Stimulated activated CD4-positive, alpha-beta T cell treated with anti-CD3 and anti-CD28 coated beads, Interleukin-4, amount 100 ng/mL, for 24 hours (primary cell): ENCODE measurements at regions not wholly inside any gene's neighbourhood (a gene's known extent, or its start where the extent isn't known, plus 50 kb on each side); places are given as distances from the start of the nearest gene placed in this dataset.

Experiments used
- DNase-seq: peaks from one replicate; pipeline ENCODE4 v3.0.0-alpha.2; 2020

GRCh38 chr1:4565166-4565565 is 89.2 kb upstream of the AJAP1 start:
- no peak for DNase-seq

DNA sequence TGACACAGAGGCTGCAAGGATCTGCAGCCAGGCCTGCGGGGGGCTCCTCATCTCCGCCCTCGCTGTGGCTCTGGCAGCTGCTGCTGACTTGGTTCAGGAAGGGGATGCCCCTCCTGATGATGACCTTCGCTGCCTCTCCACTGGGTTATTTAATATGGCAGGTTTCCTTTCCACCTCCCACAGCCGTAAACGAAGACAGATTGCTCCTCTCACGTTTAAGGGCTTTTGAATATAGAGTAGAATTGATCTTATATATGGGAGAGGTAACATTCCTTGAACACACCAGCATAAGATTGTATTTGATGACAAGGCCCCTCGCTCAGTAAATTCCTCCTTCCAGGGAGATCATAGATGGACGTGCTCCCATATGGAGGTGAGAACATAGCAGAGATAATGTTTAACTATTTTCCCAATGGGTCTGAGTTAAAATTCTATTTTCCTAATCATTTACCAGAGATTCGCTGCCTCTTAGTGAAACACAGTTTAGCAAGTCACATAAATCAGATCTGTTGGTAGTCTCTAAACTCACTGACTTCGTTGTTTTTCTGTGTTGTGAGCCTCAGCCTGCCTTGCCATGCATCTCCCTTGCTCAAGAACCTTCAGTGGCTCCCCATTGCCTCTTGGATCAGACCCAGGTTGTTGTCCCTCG is 88.5 kb upstream of the AJAP1 start:
- DNase-seq, result no peak

DNA sequence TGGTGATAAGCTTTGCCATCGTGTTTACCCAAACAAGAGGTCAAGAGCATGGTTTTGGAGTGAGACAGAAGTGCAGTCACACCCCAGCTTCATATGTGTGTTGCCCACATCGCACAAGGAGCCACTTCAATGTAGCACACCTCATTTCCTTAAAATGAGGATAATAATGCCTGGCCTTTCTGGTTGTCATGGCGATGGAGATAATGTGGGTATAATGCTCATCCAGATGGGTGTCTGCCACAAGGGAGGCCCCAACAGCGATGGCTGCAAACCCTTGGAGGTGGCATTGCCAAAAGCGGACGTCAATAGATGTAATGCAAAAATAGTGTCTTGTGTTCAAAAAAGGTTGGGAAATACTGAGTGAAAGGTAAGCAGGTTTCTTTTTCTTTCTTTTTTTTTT is 83.1 kb upstream of the AJAP1 start:
- no peak for DNase-seq

DNA sequence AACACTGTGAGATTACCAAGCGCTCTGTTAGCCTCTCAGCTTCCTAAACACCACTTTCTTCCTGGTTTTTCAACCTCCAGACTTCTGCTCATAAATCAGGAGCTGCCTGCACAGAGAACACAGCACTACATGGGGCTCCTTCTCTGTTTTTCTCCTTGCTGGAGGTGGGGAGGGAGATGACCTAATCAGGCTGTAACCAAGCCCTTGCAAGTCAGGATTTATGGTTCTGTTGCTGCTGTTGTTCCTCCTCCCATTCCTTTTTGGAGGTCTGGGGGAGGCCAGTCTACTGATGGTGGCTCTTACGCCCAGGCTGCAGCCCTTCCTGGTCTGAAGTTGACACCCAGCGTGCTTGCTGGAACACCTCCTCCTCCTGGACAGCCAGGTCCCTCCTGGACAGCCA is 80.9 kb upstream of the AJAP1 start:
- no peak for DNase-seq

DNA sequence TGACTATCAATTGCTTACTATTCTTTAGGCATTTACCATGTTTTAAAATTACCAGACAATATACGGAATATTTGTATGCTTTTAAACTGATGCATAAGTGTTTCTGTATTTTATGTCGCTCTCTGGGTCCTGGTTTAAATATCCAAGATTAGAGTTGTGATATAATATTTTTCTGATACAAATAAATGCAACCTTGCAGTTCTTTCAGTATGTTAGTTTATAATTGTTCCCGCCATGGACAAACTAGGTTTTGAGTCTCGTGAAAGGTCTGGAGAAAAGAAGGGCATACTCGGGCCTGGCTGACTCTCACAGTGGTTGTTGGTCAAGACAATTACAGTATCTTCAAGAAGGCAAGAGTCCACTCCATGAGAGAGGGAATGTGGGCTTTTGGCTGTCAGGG is 72.6 kb upstream of the AJAP1 start:
- no peak for DNase-seq

DNA sequence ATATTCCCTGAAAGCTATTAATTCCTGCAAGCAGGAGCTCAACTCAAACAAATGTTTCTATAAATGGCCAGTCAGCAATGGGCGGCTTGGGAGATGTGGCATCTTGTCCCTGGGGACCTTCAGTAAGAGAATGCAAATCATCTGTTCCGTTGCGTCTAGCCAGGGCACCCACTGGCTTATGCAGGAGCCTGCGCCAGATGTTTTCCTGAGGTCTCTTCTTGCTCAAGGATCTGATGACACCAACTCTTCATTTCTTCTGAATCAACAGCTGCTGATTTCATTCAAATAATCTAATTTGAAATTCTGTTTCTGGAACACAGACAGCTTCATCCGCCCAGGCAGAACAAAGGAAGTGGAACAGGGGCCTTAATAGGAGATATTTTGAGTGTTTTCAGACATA is 70.0 kb upstream of the AJAP1 start:
- no peak for DNase-seq

GRCh38 chr1:4585216-4585615 is 69.2 kb upstream of the AJAP1 start:
- DNase-seq, result peak; percentile 25

DNA sequence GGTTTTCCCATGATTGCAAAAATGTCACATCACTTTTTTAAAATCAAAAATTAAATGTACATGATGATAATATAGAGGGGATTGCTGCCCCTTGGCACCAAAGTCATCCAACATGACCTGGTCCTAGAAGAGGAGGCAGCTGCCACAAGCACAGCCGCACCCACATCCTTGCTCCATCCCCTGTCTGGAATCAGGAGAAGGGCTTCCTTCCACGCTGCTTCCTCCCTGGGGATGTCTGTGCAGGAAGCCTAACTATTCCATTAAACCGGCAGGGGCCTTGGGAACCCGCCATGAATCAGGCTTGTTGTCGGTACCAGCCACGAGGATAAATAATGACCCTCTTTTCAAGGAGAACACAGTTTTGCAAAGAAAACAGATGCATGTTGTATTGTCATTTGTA is 68.7 kb upstream of the AJAP1 start:
- no peak for DNase-seq

- DNase-seq, result no peak
Measured at GRCh38 chr1:4586611-4587160, 67.7 kb upstream of the AJAP1 start.

DNA sequence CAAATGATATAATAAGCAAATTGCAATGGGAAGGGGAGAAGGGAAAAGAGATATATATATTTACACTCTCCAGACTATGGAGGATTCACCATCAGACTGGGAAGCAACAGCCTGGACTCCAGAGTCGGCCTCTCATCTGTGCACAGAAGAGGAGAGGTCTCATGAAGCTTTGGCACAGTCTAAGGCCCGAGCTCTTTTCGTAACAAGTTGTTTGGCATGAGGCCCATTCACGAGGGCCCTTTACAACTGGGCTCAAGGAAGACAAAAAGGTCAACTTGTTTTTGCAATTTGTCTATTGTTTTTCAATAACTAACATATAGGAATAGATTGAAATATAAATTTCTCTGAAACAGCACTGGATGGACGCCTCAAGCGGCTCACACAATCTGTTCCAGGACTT is 66.7 kb upstream of the AJAP1 start:
- no peak for DNase-seq

- DNase-seq, result no peak
Measured at GRCh38 chr1:4590756-4591155, 63.7 kb upstream of the AJAP1 start.

DNA sequence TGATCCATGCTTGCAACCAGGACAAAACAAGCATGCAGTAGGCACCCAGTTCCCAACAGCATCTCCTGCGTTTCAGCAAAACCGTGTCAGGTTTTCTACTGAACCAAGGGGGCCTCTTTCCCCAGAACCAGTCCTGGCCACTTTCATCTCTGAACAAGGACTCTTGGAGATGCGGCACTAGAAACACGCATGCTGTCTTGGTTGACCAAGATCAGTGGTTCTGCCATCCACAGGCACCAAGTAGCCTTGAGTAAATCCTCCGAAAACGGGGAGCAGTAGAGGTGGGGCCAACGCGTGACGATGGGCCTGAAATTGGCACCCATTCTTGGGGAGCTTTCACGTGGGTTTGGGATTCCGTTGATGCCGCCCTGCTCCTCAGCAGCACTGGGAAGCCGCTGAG is 62.5 kb upstream of the AJAP1 start:
- no peak for DNase-seq

- DNase-seq, result no peak
Measured at GRCh38 chr1:4593106-4593505, 61.3 kb upstream of the AJAP1 start.

GRCh38 chr1:4594286-4594991 is 60.0 kb upstream of the AJAP1 start:
- no peak for DNase-seq

GRCh38 chr1:4595341-4596225 is 58.8 kb upstream of the AJAP1 start:
- no peak for DNase-seq

GRCh38 chr1:4596486-4596885 is 57.9 kb upstream of the AJAP1 start:
- no peak for DNase-seq

DNA sequence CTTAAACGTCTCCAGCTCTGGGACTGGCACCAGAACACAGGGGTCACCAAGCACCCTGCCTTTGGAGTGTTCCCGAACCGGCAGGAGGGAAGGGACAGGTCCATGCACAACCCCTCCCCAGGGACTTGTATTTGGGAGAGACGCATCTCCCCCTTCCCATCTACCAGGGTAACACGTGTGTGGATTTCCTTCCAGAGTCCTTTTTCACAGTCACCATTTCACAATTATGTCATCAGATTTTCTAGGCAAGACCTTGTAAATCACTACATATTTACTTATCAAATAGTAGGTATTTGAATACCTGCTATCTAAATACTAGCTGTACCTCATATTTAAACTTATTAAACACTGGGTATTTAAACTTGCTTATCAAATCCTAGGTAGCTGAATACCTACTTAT is 57.4 kb upstream of the AJAP1 start:
- no peak for DNase-seq

DNA sequence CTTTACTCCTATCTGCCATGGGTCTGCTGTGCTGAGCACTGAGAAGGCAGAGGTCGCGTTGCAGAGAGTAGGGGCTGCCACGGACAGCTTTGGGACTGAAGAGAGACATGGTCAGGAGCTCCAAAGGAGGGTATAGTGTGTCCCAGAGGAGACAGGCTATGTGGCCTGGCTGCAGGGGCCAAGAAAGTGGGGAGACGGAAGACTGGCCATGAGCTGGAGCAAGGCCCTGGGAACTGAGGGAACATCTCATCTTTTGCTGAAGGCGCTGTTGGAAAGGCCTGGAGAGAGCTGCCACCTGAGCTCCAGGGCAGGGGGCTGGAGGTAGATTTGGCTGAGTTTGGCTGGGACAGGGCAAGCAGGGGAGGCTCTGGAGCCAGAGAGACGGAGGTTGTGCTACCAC is 55.8 kb upstream of the AJAP1 start:
- DNase-seq, result no peak

DNA sequence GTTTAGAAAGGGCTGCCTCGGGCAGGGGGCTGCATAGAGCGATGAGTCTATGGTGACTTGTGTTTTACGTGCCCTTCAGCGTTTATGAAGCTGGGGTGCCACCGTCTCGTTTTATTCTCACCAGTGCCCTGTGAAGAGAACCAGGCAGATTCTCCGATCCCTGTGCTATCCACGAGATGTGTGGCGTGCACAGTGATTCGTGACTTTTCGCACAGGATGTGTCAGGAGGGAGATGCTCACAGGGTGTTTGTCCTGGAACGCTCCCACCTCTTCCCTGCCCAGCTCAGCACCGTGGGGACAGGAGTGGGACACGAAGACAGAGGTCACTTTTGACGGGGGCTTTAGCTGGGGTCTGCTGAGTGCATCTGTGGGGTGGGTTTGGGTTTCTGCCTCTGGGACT is 54.9 kb upstream of the AJAP1 start:
- DNase-seq, result no peak

- DNase-seq, result no peak
Measured at GRCh38 chr1:4599951-4600481, 54.4 kb upstream of the AJAP1 start.

DNA sequence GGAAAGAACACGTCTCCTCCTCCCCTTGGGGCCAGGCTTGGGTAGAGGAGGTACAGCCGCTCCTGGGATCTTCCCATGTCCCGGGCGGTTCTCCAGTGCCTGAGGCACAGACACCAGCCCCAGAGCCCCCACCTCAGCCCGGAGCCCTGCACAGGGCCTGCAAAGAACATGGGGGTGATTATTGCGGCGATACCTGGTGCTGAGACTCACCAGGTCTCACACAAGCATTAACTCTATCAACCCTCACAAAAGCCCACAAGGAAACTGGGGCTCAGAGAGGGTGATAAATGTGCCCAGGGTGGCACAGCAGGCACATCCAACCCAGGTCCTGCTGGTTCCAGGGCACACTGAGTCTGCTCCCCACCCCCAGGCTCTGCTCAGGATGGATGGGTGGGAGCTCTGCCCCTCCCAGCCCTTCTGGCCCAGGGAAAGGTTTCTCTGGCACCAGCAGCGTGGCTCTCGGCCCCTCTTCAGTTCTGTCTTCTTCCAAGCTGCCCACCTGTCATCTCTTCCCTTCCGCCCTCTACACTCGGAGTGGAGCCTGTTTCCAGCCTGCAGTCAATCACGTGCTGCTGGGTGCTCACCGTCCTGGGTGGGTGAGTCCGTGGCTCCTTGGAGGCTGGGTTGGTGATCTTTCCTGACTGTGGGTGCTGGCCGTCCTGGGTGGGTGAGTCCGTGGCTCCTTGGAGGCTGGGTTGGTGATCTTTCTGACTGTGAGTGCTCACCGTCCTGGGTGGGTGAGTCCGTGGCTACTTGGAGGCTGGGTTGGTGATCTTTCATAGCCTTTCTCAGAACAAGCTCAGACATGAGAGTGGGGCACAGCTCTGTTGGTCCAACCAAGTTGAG is 53.6 kb upstream of the AJAP1 start:
- DNase-seq, result no peak

- DNase-seq, result no peak
Measured at GRCh38 chr1:4601941-4602340, 52.5 kb upstream of the AJAP1 start.
